Fibroblast of lung (primary cell): ENCODE measurements at regions not wholly inside any gene's neighbourhood (a gene's known extent, or its start where the extent isn't known, plus 50 kb on each side); places are given as distances from the start of the nearest gene placed in this dataset.

Experiments used
- EZH2 ChIP-seq: IDR thresholded peaks from 2 replicates; pipeline ENCODE4 v1.5.1; 2012; ENCODE audit warnings: low read length, control low read depth, mild to moderate bottlenecking; ENCODE audit errors: missing control alignments
- TF ChIP-seq, protein P1 (sequence below), 2 donors: IDR thresholded peaks in 1 of 2; conservative IDR thresholded peaks in 1 of 2; 1 replicate in 1 of 2; 2 replicates in 1 of 2; pipeline ENCODE4 v1.5.1; 2011 to 2012; ENCODE audit warnings: low read length in 2 of 2, control low read depth in 1 of 2, inconsistent platforms in 1 of 2, low read depth in 1 of 2, mild to moderate bottlenecking in 1 of 2

- TF ChIP-seq, protein P1, sequence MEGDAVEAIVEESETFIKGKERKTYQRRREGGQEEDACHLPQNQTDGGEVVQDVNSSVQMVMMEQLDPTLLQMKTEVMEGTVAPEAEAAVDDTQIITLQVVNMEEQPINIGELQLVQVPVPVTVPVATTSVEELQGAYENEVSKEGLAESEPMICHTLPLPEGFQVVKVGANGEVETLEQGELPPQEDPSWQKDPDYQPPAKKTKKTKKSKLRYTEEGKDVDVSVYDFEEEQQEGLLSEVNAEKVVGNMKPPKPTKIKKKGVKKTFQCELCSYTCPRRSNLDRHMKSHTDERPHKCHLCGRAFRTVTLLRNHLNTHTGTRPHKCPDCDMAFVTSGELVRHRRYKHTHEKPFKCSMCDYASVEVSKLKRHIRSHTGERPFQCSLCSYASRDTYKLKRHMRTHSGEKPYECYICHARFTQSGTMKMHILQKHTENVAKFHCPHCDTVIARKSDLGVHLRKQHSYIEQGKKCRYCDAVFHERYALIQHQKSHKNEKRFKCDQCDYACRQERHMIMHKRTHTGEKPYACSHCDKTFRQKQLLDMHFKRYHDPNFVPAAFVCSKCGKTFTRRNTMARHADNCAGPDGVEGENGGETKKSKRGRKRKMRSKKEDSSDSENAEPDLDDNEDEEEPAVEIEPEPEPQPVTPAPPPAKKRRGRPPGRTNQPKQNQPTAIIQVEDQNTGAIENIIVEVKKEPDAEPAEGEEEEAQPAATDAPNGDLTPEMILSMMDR (conservative IDR thresholded peaks at IDR 0.05 in 1 of 2, IDR thresholded peaks at IDR 0.05 in 1 of 2; ENCODE audit: low read depth in 1 of 2, low read length in 2 of 2), result no peak
- no peak for TF ChIP-seq EZH2
Measured at GRCh38 chr20:39878320-39878719, 810.7 kb downstream of the MAFB start.
